ENCODE measurements at regions not wholly inside any gene's neighbourhood (a gene's known extent, or its start where the extent isn't known, plus 50 kb on each side); places are given as distances from the start of the nearest gene placed in this dataset.

DNA sequence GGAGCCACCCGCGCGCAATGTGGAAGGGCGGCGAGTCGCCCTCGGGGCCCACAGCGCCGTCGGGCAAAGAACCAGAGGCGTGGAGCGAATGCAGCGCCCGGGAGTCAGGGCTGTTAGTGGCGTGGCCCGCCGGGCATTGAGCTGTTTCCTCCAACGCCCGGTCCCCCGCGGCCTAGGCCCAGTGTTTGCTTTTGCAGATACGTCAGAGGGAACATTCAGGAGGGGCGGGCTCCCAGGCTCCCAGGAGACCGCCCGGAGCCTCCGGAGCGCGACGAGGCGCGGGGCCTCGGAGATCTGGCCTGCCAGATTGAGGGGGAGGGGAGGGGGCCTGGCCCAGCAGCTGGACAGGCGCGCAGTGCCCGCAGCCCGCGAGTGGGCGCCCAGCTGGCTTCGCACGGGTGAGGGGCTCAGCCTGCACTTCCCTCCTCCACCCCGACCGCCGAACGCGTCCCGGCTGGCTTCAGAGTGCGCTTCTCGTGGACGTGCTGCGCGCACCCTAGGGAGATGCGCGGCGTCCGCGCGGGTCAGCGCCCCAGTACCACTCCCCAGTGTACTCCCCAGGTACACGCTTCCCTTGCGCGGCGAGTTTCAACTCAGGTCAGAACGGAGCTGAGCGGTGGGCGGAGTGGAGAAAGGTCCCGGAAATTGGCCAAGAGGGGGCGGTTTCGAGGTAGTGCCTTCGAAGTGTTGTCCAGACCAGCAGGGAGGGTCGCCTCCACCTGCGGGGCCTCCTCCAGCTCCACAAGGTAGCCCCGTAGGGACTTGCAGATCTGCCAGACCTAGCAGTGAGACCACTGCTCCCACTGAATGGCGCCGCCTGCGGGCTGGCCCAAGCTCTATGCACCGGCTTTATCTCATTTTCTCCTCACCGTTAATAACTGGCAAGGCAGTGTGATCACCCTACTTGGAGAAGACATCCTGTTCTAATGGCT is 130.4 kb downstream of the TMEM174 start:
- H3K36me3 ChIP-seq (ENCODE audit: control insufficient read depth, low read length): no peaks in the 10 kb centered on the region
- no peaks in the 10 kb centered on the region for H3K9me2 ChIP-seq (replicated peaks; ENCODE audit: control insufficient read depth, low read length)
- TF ChIP-seq, protein P1, sequence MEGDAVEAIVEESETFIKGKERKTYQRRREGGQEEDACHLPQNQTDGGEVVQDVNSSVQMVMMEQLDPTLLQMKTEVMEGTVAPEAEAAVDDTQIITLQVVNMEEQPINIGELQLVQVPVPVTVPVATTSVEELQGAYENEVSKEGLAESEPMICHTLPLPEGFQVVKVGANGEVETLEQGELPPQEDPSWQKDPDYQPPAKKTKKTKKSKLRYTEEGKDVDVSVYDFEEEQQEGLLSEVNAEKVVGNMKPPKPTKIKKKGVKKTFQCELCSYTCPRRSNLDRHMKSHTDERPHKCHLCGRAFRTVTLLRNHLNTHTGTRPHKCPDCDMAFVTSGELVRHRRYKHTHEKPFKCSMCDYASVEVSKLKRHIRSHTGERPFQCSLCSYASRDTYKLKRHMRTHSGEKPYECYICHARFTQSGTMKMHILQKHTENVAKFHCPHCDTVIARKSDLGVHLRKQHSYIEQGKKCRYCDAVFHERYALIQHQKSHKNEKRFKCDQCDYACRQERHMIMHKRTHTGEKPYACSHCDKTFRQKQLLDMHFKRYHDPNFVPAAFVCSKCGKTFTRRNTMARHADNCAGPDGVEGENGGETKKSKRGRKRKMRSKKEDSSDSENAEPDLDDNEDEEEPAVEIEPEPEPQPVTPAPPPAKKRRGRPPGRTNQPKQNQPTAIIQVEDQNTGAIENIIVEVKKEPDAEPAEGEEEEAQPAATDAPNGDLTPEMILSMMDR (IDR thresholded peaks at IDR 0.05; ENCODE audit: low read depth, low read length, poor library complexity, severe bottlenecking): no peak
- TF ChIP-seq EZH2phosphoT487 (IDR thresholded peaks at IDR 0.05; ENCODE audit: borderline replicate concordance, low read length): no peak
- H3K79me2 ChIP-seq (ENCODE audit: control insufficient read depth, low read length): no peaks in the 10 kb centered on the region
- H3K4me2 ChIP-seq (ENCODE audit: low read length): no peak overlapping the region
- H3K27ac ChIP-seq (ENCODE audit: low read depth, low read length): no peak overlapping the region
- H3K4me1 ChIP-seq (ENCODE audit: control insufficient read depth, low read length): no peaks in the 10 kb centered on the region
- no peaks in the 10 kb centered on the region; the same call in none of the 2 replicates for H3K27me3 ChIP-seq (ENCODE audit: control insufficient read depth, low read length)
- H4K20me1 ChIP-seq (ENCODE audit: control insufficient read depth, insufficient read depth, low read depth, low read length): no peaks in the 10 kb centered on the region
- H3K4me3 ChIP-seq (ENCODE audit: low read length): no peak overlapping the region
- no peaks in the 10 kb centered on the region for H3F3A ChIP-seq (ENCODE audit: control insufficient read depth, insufficient read depth)
- H3K9me3 ChIP-seq (ENCODE audit: control insufficient read depth, insufficient read depth, low read length): no peaks in the 10 kb centered on the region

DNA sequence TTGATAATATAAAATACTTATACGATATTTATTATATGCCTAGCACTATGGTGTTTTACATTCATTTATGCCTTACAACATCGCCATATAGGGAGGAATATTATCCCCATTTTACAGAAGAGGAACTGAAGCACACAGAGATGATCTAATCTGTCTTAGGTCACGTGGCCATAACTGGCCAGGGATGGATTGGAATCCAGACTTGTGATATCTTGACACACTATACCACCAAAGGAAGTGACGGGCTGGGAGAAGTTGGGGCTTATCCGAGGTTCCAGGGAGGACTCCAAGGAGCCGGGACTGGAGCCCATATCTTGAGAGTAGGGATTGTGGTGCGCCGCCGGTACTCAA is 129.8 kb downstream of the TMEM174 start:
- no peaks in the 10 kb centered on the region for H3K4me1 ChIP-seq (ENCODE audit: control insufficient read depth, low read length)
- no peaks in the 10 kb centered on the region; the same call in 1 of the 2 replicates for H3K27me3 ChIP-seq (ENCODE audit: control insufficient read depth, low read length)
- no peaks in the 10 kb centered on the region for H3K79me2 ChIP-seq (ENCODE audit: control insufficient read depth, low read length)
- H3K4me2 ChIP-seq (ENCODE audit: low read length): no peak overlapping the region
- H3K36me3 ChIP-seq (ENCODE audit: control insufficient read depth, low read length): no peaks in the 10 kb centered on the region
- H3K9me3 ChIP-seq (ENCODE audit: control insufficient read depth, insufficient read depth, low read length): no peaks in the 10 kb centered on the region
- no peaks in the 10 kb centered on the region for H3F3A ChIP-seq (ENCODE audit: control insufficient read depth, insufficient read depth)
- no peak overlapping the region for H3K4me3 ChIP-seq (ENCODE audit: low read length)
- TF ChIP-seq, protein P1 (IDR thresholded peaks at IDR 0.05; ENCODE audit: low read depth, low read length, poor library complexity, severe bottlenecking): no peak
- no peak for TF ChIP-seq EZH2phosphoT487 (IDR thresholded peaks at IDR 0.05; ENCODE audit: borderline replicate concordance, low read length)
- H3K9me2 ChIP-seq (replicated peaks; ENCODE audit: control insufficient read depth, low read length): no peaks in the 10 kb centered on the region
- H4K20me1 ChIP-seq (ENCODE audit: control insufficient read depth, insufficient read depth, low read depth, low read length): no peaks in the 10 kb centered on the region
- H3K27ac ChIP-seq (ENCODE audit: low read depth, low read length): no peak overlapping the region

DNA sequence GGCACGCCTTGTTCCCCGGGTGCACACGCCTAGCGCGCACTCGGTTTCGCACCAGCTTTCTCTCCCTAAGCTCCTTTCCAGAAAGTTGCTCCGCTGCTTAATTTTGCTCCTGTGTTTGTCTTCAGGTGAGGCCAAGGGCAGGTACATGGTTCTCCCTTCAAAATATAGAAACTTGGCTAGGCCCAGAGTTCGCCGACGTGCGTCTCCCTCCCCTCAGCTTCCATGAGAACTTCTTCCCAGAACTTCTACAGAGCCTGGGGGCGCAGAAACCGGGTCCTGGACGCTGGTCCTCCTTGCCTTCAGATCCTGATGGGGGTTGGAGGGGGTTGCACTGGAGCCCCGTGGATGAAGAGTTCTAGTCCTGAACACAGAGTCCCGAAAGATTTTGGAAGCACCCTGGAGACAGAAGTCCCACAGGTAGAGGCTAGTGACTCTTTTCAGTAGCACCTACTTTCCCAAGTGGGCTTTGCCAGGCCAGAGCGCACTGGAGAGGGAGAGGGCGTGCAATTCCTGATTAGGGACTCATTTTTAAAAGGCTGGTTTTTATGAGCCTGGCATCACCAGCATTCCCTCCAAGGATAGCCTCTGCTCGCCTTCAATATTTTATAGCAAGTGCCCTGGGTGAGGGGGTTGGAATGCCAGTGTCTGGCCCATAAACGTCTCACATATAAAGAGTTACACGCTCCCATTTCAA is 128.4 kb downstream of the TMEM174 start:
- H3K4me1 ChIP-seq (ENCODE audit: control insufficient read depth, low read length): no peaks in the 10 kb centered on the region
- no peaks in the 10 kb centered on the region for H3K79me2 ChIP-seq (ENCODE audit: control insufficient read depth, low read length)
- H3K27ac ChIP-seq (ENCODE audit: low read depth, low read length): no peak overlapping the region
- no peaks in the 10 kb centered on the region for H3K9me2 ChIP-seq (replicated peaks; ENCODE audit: control insufficient read depth, low read length)
- no peaks in the 10 kb centered on the region for H3K9me3 ChIP-seq (ENCODE audit: control insufficient read depth, insufficient read depth, low read length)
- H3K36me3 ChIP-seq (ENCODE audit: control insufficient read depth, low read length): no peaks in the 10 kb centered on the region
- no peak for TF ChIP-seq EZH2phosphoT487 (IDR thresholded peaks at IDR 0.05; ENCODE audit: borderline replicate concordance, low read length)
- TF ChIP-seq, protein P1 (IDR thresholded peaks at IDR 0.05; ENCODE audit: low read depth, low read length, poor library complexity, severe bottlenecking): no peak
- H4K20me1 ChIP-seq (ENCODE audit: control insufficient read depth, insufficient read depth, low read depth, low read length): no peaks in the 10 kb centered on the region
- H3K4me3 ChIP-seq (ENCODE audit: low read length): no peak overlapping the region
- H3K27me3 ChIP-seq (ENCODE audit: control insufficient read depth, low read length): no peaks in the 10 kb centered on the region; the same call in 1 of the 2 replicates
- no peaks in the 10 kb centered on the region for H3F3A ChIP-seq (ENCODE audit: control insufficient read depth, insufficient read depth)
- H3K4me2 ChIP-seq (ENCODE audit: low read length): no peak overlapping the region
